Parathyroid adenoma (tissue), 2 donors: ENCODE measurements at regions not wholly inside any gene's neighbourhood (a gene's known extent, or its start where the extent isn't known, plus 50 kb on each side); places are given as distances from the start of the nearest gene placed in this dataset.

Experiments
- H2AFZ ChIP-seq: fragments of 300-600 bp; sonication (generic); one replicate; pipeline ENCODE4 v1.7.0; 2017; ENCODE audit warnings: antibody characterized with exemption, mild to moderate bottlenecking
- H3K27ac ChIP-seq: fragments of 300-600 bp; sonication (generic); one replicate; pipeline ENCODE4 v1.7.0; 2017
- H3K27me3 ChIP-seq: fragments of 300-600 bp; sonication (generic); one replicate; pipeline ENCODE4 v1.7.0; 2017; ENCODE audit warnings: low read length; ENCODE audit not compliant: control insufficient read depth, insufficient read depth
- H3K36me3 ChIP-seq: fragments of 300-600 bp; sonication (generic); one replicate; pipeline ENCODE4 v1.7.0; 2017; ENCODE audit warnings: low read length; ENCODE audit not compliant: control insufficient read depth, insufficient read depth
- H3K4me1 ChIP-seq: fragments of 300-600 bp; sonication (generic); one replicate; pipeline ENCODE4 v1.7.0; 2017; ENCODE audit warnings: control low read depth
- H3K4me2 ChIP-seq: fragments of 300-600 bp; sonication (generic); one replicate; pipeline ENCODE4 v1.7.0; 2017; ENCODE audit warnings: low read length
- H3K4me3 ChIP-seq: fragments of 300-600 bp; sonication (generic); one replicate; pipeline ENCODE4 v1.7.0; 2017; ENCODE audit warnings: low read depth, low read length
- H3K79me2 ChIP-seq: fragments of 300-600 bp; sonication (generic); one replicate; pipeline ENCODE4 v1.7.0; 2017; ENCODE audit warnings: control low read depth
- H3K9ac ChIP-seq: fragments of 300-600 bp; sonication (generic); one replicate; pipeline ENCODE4 v1.7.0; 2017; ENCODE audit warnings: mild to moderate bottlenecking
- H3K9me3 ChIP-seq: fragments of 300-600 bp; sonication (generic); one replicate; pipeline ENCODE4 v1.7.0; 2017; ENCODE audit warnings: low read length; ENCODE audit not compliant: control insufficient read depth
- TF ChIP-seq, protein P1 (sequence below): fragments of 300-600 bp; sonication (generic); IDR thresholded peaks from one replicate; pipeline ENCODE4 v1.7.0; 2017; ENCODE audit warnings: antibody characterized with exemption, mild to moderate bottlenecking
- donor health status: primary hyperparathyroidism.

DNA sequence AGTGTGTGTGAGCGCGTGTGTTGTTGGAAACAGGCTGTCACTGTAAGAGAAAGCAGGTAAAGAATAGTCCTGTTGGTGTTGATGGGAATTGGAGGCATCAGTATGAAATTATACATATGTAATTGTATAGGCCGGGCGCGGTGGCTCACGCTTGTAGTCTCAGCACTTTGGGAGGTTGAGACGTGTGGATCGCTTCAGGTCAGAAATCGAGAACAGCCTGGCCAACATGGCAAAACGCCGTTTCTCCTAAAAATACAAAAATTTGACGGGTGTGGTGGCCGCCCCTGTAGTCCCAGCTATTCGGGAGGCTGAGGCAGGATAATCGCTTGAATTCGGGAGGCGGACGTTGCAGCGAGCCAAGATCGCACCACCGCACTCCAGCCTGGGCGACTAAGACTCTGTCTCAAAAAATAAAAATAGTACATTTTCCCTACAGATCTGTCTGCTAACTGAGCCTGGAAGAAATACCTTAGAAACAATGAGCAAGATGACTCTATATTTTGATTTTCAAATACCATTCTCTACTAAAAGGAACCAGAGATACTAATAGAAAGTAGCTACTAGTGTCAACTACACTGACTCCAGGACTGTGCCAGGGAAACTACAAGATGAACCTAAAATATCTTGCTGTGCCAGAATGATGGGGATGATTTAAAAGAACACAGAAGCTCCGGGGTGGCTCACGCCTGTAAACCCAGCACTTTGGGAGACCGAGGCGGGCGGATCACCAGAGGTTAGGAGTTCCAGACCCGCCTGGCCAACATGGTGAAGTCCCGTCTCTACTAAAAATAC is 110.8 kb downstream of the TRIM27 start:
- no peak overlapping the region for H3K4me2 ChIP-seq
- no peak overlapping the region for H2AFZ ChIP-seq
- H3K4me1 ChIP-seq, result no peaks in the 10 kb centered on the region
- H3K9ac ChIP-seq, result no peak overlapping the region
- TF ChIP-seq, protein P1, sequence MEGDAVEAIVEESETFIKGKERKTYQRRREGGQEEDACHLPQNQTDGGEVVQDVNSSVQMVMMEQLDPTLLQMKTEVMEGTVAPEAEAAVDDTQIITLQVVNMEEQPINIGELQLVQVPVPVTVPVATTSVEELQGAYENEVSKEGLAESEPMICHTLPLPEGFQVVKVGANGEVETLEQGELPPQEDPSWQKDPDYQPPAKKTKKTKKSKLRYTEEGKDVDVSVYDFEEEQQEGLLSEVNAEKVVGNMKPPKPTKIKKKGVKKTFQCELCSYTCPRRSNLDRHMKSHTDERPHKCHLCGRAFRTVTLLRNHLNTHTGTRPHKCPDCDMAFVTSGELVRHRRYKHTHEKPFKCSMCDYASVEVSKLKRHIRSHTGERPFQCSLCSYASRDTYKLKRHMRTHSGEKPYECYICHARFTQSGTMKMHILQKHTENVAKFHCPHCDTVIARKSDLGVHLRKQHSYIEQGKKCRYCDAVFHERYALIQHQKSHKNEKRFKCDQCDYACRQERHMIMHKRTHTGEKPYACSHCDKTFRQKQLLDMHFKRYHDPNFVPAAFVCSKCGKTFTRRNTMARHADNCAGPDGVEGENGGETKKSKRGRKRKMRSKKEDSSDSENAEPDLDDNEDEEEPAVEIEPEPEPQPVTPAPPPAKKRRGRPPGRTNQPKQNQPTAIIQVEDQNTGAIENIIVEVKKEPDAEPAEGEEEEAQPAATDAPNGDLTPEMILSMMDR, result no peak
- no peaks in the 10 kb centered on the region for H3K36me3 ChIP-seq
- no peaks in the 10 kb centered on the region for H3K79me2 ChIP-seq
- H3K4me3 ChIP-seq, result no peak overlapping the region
- H3K27ac ChIP-seq, result no peak overlapping the region
- peaks cover 13% of the 10 kb centered on the region for H3K27me3 ChIP-seq
- no peaks in the 10 kb centered on the region for H3K9me3 ChIP-seq

DNA sequence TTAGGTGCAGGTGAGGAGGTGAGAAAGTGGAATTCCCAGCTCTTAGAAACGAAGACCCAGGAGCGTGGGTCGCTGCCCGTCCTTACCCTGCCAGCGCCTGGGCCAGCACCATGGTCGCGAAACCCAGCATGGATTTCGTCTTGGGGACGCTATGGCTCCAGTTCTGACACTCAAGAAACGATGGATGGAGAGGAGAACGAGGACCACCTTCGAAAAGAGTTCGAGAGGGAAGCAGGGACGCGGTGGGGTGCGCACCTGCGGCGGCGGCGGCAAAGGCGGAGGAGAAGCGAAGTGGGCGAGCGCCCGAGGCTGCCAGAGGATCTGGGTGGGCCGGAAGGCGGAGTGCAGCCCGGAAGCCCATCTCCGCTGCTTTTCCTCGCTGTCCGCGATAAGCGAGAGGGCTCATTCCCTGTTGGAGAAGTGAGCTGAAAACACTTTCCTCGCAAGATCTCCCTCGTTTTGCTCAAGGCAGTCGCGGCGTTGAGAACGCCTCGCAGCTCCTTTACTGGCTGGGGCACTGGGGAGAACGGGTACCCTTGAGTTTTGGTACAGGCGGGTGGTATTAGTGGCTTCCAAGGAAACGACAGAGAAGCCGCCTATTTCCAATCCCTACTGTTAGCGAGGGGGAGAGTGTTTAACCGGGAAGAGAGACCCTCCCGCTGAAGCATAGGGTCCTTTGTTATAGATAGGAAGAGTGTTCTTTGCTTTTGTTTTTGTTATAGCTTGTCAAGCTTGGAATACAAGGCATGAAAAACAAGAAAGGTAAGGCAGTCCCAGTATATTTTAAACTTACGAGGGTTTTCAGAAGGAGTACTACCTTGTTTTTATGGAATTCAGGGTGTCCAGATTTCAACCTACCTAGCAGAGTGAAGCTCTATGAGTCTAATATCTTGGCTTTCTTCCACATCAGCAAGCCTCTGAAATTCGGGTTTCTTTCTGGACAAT is 109.5 kb downstream of the TRIM27 start:
- peaks cover 13% of the 10 kb centered on the region for H3K27me3 ChIP-seq

DNA sequence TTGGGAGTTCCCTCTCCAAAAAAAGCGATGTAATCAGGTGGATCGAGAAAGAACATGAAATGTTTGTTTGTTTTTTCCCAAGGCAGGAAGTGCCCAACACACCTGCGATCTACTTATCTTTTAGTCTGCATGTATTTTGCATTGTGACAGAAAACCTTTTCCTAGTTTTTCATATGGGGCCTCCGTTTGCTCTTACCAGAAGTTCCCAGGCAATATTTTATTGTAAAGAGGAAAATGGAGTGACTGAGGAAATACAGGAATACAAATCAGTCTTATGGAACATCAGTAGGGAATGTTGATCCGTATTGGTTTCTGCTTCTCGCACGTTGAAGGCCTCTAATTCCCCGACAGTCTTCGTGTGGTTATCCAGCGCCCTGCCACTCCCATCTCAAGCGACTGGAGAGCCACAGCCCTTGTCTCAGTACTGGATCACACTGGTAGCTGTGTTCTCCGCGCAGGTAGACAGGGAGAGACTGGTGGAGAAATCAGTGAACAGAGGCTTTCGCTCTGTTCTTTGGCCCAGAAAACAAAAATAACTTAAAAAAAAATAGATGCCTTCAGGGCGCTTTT is 107.4 kb downstream of the TRIM27 start:
- no peak overlapping the region for H3K27ac ChIP-seq

More for the DNA sequence above, 109.5 kb downstream of the TRIM27 start:
- Histone ChIP-seq H2AFZ (no peak overlapping the region), H3K27ac (no peak overlapping the region), H3K79me2 (no peaks in the 10 kb centered on the region), H3K4me3 (no peak overlapping the region), H3K4me1 (no peaks in the 10 kb centered on the region), H3K9me3 (no peaks in the 10 kb centered on the region), H3K9ac (no peak overlapping the region), H3K4me2 (no peak overlapping the region), H3K36me3 (no peaks in the 10 kb centered on the region)
- TF ChIP-seq, protein P1, result no peak

DNA sequence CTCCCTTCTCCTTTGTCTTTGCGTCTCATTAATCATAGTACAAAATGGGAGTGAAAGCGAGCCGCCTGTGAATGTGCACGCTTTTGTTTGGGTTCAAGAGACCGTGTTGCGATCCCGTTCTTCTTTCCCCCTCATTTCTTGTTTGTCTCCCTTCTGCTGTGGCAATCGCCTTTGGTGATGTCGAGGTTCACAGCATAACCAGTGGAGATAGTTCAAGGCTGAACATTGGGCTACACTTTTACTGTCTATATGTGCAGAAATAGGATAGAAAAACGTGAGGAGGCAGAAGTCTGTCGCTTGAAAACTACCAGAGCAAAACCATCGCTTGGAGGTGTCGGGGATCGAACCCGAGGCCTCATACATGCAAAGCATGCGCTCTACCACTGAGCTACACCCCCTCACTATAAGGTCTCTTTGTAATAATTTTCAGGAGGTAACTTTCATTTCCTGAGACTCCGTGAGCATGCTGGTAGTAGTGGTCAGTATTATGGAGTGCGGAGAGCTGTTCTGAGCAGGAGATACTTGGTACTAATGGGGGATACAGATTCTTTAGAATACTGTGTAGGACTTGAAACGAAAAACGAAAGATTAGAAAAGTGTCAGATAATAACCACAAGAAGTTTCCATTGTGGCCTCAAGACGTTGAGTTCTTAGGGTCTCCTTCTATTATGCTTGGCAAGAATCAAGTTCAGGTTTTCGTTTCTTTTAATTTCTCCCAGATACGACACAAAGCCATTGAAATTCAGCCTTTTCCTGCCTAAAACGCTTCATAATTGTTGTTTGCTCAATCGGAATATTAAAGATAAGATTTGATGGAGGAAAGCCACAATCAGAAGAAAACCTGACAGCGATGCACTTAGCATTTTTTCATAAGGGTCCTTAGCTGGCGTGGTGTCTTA is 106.6 kb downstream of the TRIM27 start:
- no peak overlapping the region for H3K27ac ChIP-seq
- H3K4me3 ChIP-seq, result no peak overlapping the region
- H3K36me3 ChIP-seq, result no peaks in the 10 kb centered on the region
- TF ChIP-seq, protein P1, result no peak
- H3K9me3 ChIP-seq, result no peaks in the 10 kb centered on the region
- no peaks in the 10 kb centered on the region for H3K79me2 ChIP-seq
- no peak overlapping the region for H2AFZ ChIP-seq
- peaks cover 10% of the 10 kb centered on the region for H3K27me3 ChIP-seq
- H3K9ac ChIP-seq, result no peak overlapping the region
- H3K4me2 ChIP-seq, result no peak overlapping the region
- H3K4me1 ChIP-seq, result no peaks in the 10 kb centered on the region

More for the DNA sequence above, 107.4 kb downstream of the TRIM27 start:
- Histone ChIP-seq H3K9ac (no peak overlapping the region), H3K9me3 (no peaks in the 10 kb centered on the region), H3K4me2 (no peak overlapping the region), H3K4me3 (no peak overlapping the region), H3K27me3 (peaks cover 10% of the 10 kb centered on the region), H3K36me3 (no peaks in the 10 kb centered on the region), H3K79me2 (no peaks in the 10 kb centered on the region), H3K4me1 (no peaks in the 10 kb centered on the region), H2AFZ (no peak overlapping the region)
- TF ChIP-seq, protein P1, result no peak
